HG03469 (cell line): ENCODE measurements at regions not wholly inside any gene's neighbourhood (a gene's known extent, or its start where the extent isn't known, plus 50 kb on each side); places are given as distances from the start of the nearest gene placed in this dataset.

Source experiments
- ATAC-seq: cut with Tn5 transposase; IDR thresholded peaks from one replicate; pipeline ENCODE4 v1.9.1; 2021; ENCODE audit warnings: mild to moderate bottlenecking, moderate library complexity, moderate number of reproducible peaks; ENCODE audit not compliant: unreplicated experiment

DNA sequence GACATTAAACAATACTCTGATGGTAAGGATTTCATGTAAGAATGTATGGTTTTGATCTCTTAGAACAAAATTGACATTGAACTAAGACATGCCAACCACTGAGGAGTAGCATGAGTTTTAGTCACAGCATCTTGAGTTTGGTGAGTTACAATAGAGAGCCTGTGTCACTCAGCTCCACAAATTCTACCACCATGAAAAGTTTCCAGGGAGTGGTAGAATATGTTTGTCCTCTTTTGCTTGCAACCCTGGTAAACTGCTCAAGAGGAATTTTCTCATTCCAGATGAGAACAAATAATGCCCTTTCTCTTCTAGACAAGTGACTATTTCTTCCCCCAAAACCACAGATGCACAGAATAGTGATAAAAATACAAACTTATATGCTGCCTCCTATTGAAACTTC lies 502.0 kb upstream of the VRK2 start:
- no peak for ATAC-seq

DNA sequence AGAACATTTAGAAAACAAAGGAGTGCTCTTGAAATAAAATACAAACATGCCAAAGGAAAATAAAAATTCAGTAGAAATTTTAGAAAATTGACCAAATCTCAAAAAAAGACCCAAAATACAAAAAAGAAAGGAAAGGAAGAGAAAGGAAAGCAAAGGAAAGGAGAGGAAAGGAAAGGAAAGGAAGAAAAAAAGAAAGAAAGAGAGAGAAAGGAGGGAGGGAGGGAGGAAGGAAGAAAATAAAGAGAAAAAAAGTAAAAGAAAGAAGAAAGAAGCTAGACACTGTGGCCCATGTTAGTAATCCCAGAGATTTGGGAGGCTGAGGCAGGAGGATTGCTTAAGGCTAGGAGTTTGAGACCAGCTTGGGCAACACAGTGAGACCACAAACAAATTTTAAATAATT lies 500.1 kb upstream of the VRK2 start:
- no peak for ATAC-seq

DNA sequence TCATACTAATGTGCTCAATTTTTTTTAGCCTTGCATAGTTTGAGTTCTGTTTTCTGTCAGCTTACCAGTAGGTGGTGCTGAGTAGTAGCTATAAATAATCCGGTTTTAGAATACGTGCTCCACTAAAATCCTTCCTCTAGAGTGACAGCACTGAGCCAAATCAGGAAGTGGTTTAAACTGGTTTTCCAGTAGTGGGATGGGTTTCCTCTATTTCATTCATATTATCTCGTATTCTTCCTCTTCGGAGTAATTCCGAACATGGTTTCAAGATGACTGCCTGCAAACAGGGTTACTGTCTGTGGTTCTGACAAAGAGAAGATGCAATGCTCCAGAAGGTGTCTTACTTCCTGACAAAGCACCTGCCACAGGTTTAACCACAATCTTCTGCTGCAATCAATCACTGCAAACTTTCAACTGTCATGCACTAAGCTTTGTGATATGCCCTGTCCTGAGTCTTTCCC lies 496.9 kb upstream of the VRK2 start:
- peak; percentile 55 for ATAC-seq

DNA sequence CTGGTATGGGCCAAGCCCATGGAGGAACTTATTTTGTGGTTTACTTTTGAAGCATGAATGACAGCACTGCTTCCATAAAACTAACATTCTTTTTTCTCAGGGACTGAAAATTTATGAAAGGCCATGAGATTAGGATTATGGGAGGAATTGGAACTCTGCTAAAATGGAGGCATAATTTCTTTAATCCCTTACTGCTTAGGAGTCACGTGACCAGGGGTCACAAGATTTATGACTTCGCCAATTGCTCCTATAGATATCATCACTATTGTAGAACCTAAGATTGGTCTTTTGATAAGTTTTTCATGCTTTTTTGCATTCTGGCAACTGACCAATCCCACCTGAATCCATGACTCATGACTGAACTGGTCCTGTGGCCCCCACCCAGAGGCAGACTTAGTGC lies 495.7 kb upstream of the VRK2 start:
- no peak for ATAC-seq

DNA sequence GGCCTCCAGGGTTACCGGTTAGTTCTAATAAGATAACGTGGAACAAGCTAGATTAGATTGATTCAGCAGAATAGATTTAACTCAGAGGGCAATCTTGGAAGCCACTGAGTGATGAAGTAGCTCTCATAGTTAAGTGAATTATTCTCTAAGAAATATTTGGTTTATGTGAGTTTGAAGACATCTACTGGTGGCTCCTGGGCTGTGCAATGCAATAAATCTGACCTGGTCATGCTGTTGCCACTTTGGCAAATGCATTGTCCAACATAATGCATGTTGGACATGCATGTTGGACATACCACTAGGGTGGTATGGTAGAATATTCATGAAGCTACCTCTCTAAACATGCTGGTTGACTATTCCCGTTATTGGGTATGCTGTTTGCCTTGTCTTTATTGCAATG lies 493.7 kb upstream of the VRK2 start:
- ATAC-seq, result no peak

DNA sequence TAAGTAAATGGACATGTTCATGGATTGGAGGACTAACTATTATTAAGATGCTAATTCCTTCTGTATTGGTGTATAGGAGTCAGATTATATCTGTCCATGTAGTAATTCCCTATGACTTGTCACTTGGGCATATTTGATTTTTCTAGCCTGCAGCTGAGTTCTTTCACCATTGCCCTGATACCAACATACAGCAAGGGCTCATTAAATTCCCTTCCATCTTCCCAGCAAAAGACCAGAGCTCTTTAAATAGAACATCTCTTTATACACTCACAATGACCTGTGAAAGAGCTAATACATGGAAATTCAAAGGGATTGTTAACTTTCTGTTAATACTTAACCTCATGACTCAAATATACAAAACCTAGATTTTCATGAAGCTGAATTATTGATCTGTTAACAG lies 492.3 kb upstream of the VRK2 start:
- ATAC-seq, result no peak

DNA sequence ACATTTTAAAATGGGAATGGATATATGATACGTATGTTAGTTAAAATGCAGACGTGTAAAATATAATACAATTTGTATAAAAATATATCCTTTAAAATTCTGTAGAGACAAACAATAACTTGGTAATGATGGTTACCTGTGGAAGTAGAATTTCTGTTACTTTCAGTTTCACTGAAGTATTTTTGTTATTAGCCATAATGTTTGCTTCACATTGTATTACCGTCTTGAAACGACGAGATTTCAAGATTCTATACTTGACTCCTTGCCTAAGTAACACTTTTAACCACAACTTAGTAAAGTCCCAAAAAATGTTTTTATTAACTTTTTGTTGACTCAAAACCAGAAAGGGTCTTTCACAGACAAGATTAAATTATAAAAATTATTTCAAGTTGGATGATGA lies 488.3 kb upstream of the VRK2 start:
- ATAC-seq, result no peak

DNA sequence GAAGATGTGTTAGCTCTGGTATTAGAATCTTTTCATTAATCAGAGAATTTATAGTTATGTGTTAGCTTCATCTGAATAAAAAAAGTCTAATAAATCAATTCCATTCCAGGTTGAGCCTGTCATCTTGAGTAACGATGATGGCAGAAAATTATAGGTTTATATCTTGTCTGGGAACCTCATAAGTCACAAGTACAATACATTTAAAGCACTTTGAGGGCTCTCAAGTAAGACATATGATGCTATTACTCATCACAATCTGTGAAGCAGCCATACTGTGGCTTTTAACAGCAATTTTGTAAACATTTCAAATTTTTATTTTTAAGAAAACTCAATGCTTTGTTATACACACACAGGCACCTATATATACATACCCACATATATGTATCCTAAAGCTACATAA lies 484.1 kb upstream of the VRK2 start:
- no peak for ATAC-seq

DNA sequence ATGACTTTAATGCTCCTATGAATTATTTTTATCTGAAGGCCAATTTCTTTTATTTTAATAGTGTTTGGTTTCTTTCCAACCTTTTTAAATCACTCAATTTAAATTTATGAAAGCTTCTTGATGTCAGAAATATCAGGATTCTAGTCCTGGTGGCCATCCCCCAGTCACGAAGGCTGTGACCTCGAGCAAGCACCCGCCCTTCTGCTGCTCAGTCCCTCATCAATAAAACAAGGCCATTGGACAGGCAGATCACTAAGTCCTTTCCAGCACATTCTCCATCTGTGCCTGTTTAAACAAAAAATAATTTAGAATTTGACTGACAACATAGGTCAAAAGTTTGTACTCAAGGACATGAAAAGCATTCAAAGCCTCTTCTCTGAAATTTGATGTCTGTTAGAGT lies 483.6 kb upstream of the VRK2 start:
- ATAC-seq, result no peak

DNA sequence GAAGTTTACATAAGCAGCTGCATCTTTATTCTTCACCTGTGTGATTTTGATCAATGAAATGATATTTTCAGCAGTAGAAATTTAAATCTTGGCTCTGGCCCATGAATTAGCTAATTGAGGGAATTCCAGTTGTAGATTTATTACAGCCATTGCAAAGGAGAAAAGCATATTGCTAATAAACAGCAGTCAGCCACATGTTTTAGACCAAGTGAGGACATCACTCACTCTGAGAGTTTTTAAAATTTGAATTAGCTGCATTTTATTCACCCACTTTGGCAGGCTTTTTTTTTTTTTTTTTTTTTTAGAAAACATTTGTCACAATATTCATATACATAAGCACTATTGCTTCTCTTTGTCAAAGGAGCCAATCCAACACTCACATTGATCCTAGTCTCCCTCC lies 479.4 kb upstream of the VRK2 start:
- ATAC-seq, result no peak

DNA sequence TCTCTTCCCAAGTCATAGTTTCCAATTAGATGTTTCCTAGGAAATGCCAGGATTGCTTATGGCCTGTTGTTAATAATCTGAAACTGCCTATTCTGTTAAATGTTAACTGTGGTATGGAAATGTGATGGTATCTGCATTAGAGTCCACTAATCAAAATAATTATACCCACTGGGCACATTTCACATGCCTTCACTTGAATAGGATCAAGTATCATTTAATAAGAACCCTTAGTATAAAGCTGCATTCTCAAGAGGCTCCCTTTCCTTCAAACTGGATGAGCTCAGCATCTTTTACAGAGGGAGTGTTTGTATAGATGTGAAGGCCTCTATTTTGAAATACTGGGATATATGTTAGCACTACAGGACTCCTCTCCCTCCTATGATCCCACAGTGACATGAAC lies 477.2 kb upstream of the VRK2 start:
- no peak for ATAC-seq

DNA sequence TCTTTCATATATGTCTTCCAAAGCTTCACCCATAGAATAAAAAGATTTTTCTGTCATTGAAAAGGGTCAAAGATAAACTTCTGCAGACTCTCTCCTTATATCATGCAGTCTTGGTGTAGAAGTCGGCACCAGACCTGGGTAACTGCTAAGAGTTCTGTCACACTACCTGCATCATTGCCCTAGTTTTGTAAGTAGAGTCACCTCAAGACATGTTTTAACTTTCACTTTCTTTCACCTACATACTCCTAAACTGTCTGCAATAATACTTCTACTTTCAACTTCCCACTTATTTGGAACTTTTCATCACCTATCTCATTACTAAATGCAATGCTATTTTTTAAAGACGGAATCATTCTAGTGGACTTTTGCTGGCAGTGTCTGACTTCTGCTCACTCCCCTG lies 475.6 kb upstream of the VRK2 start:
- no peak for ATAC-seq

DNA sequence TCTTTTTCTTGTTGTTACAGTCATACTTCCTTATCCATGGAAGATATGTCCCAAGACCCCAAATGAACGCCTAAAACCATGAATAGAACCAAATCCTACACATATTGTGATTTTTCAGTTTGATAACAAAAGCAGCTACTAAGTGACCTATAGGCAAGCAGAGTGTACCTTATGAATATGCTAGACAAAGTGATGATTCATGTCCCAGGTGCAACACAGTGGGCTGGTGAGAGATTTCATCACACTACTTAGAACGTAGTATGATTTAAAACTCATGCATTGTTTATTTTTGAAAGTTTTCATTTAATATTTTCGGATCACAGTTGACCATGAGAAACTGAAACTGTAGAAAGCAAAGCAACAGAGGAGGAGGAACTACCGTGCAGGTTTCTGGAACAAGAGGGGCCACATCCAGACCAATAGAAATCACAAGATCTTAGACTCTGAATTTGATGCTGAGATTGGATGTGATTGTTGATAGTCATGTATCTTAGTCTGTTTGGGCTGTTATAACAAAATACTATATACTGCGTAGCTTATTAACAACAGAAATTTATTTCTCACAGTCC lies 470.8 kb upstream of the VRK2 start:
- no peak for ATAC-seq

DNA sequence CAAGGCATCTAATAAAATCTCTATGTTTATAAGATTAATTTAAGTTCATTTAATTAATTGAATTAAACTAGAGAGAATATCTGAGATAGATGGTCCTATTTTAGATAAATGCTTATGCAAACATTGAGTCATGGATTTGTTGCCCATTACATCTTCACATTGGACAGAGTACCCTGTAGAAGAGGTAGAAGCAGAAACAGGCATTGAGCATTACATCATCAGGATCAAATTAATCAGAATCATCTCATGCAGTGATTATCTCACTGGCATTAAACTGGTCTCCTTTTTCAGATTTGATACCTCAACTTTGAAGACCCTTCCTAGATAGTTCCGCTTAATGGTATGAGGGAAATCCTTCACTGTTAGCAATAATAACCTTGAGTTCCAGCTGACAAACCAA lies 469.6 kb upstream of the VRK2 start:
- ATAC-seq, result no peak

DNA sequence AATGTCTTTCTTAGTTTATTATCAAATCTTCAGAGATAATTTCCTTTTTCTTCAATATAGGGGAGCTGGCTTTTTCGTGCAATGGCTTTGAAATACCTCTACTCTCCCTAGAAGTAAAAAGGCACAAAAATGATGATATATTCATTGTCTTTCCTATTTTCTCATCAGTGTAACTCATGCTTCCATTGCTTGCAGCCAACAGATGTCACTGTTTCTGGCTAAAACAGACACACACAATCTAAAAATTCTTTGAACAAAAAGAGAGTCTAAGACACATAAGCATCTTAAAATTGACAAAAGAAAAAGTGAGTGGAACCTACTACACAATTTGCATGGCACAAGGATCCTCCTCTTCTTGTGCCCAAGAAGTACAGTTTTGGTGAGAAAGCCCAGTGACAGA lies 448.7 kb upstream of the VRK2 start:
- ATAC-seq, result no peak

DNA sequence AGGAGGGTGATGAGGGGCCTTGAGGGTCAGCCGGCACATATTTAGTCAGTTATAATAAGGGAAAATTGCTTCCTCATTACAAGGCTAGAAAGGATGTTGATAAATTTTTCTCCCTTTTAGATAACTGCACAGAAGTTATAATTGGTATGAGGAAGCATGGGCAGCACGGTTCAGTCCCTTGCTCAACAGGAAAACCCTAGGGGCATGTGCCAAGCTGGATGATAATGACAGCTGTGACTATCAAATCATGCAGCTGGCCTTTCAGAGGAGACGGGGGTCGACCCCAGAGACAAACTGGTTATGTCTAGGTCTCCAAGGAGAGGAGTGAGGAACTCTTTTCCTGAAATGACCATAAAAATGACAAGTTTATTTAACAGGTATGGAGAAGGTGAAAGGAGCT lies 448.1 kb upstream of the VRK2 start:
- no peak for ATAC-seq

DNA sequence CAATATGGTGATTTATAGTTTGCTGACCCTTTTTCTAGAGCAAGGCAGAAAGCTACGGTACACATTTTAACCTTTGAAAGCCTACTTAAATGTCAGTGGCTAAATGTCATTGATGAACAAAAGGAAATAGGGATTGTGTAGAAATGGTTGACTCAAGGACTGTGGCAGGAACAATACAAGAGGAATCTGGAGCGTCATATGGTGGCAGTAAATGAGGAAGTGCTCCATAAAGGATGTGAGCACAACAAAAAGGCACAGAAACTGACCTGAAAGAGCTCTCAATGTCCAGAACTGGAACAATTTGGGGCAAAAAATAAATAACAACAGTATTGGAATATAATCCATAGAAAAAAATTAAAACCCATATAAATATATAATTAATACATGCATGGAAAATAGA lies 443.9 kb upstream of the VRK2 start:
- no peak for ATAC-seq

DNA sequence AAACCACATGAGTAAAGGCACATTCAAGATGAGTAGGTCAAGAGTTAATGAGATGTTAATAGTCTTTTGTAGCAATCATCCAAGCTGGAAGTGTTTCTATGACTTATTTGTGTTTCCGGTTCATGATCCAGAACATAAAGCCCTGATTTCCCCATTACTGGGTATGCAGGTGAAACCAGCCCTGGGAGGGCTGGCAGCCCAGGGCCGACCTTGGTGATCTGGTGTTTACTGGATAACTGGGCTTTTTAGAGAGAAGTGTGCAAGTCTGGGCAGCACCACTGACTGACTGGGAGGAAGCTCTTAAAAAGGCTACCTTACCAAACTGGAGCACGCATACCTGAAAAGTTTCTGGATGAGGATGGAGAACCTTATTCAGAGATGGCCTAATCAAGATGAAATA lies 431.6 kb upstream of the VRK2 start:
- no peak for ATAC-seq

DNA sequence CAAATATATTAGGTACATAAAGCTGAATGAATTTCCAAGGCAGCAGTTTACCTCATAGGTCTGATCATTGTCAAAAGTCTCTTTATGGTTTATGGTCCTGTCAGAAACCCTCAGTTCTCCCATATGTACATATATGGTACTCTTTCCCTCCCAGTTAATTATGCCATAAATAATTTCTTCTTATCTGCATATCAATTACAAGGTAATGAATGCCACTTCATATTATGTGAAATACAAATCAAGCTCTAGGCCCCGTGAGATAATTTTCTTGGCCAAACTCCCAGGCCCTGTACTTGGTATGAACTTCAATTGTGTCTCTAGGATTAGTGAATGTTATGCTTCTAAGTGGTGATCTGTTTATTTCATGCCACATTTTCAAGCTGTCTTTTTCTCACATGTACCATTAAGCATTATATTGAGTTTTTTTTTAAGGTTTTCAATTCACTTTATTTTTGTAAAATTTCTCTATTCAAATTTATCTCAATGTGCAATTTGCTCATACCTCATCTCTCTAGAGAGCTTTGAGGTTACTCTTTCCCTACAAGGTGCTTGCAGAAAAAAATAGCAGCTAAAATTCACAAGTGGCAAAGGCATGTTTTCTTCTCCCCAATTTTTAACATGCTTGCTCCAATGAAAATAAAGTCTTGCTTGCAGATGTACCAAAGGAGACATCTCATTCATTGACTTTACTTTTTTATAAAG lies 430.6 kb upstream of the VRK2 start:
- ATAC-seq, result no peak

DNA sequence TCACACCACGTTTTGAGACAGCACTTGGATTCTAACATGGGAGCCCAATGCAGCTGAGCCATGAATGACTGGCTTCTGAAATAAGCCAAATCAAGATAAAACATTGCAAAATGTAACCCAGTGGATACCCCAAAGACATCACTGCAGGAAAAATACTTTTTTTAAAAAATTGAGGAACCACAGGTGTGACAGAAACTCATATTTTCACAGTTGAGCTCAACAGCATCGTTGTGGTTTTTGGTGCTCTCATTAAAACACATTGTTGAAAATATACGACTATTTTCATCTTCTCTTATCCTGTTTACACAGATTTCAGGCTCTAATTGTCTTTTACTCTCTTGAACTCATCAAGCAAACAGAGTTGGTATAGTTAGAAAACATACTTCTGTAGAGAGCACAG lies 429.3 kb upstream of the VRK2 start:
- ATAC-seq, result no peak

DNA sequence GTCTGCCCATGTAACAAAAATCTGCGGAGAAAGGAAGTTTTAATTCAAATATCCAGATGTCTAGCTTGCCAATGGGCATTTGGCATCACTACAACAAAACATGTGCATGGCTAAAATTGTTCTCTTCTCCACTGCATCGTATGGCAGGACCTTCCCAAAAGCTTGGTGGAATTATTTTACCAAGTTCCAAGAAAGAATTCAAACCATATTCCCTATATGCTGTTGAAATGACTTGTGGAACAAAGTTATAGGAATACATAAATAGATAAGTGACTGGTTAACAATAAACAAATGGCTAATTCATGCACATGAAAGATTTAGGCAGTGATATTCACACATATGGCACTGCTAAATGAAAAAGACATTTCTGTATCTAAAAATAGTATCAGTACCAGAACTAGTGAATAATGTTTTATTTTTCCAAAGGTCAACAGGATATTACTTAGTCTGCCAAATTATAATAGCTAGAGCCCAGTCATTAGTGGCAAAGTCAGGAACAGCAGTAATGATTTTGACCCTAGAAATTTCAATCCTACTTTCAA lies 425.4 kb upstream of the VRK2 start:
- ATAC-seq, result no peak

DNA sequence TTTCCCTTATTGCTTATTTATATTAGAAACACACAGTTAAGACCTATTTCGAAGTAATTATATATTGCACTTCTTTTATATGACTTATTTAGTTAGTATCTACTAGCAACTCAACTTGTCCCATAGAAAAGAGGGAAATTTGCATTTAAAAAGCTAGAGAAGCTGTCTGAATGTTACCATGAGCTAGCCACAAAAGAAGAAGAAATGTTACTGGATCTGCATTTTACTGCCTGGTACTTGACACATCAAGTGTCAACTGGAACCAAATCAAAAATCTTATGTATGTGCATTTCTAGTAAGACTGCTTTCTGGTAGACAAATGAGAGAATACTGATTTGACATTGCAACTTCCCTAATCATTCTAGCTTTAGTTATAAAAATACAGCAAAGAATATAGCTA lies 424.6 kb upstream of the VRK2 start:
- no peak for ATAC-seq

DNA sequence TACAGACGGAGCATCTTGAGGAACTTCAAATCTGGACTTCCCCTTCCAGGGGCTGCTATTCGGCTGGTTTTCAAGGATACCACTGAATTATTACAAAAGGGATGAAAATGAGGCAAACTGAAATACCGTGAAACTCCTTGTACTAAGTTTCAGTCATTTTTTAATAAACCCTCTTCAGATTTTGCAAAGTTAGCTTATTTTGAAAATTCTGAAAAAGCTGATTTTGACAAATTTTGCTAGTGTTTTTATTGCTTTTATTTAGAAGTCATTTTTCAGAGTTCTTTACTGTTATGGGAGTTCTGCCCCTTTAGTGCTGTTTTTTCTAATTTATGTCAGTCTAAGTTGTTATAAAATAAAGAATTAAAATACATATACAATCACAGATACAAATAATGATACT lies 390.4 kb upstream of the VRK2 start:
- ATAC-seq, result no peak
